BJ (cell line): ENCODE measurements at regions not wholly inside any gene's neighbourhood (a gene's known extent, or its start where the extent isn't known, plus 50 kb on each side); places are given as distances from the start of the nearest gene placed in this dataset.

Experiments used
- CTCF ChIA-PET: fragments of 350-600 bp; formaldehyde crosslinking; extraction: SDS; loops from one replicate; lab custom pipeline; 2021; ENCODE audit warnings: antibody characterized with exemption, inconsistent platforms; lab: Yijun Ruan, JAX
- POLR2A ChIA-PET: fragments of 300-600 bp; sonication (Branson Sonifier 250); formaldehyde crosslinking; extraction: SDS; loops from one replicate; lab custom pipeline; 2021; ENCODE audit warnings: antibody characterized with exemption; lab: Charles Lee
- DNase-seq: peaks from one replicate; pipeline ENCODE4 v3.0.0-alpha.2; 2011; ENCODE audit warnings: low read depth
- H3K27me3 ChIP-seq: 2 replicates; pipeline ENCODE4 v1.6.0; 2011; ENCODE audit warnings: low read length; ENCODE audit not compliant: control insufficient read depth, insufficient read depth
- H3K36me3 ChIP-seq: 2 replicates; pipeline ENCODE4 v1.5.1; 2011; ENCODE audit warnings: low read length; ENCODE audit not compliant: control insufficient read depth, insufficient read depth
- H3K4me3 ChIP-seq: 2 replicates; pipeline ENCODE4 v1.5.1; 2011; ENCODE audit warnings: low read depth, mild to moderate bottlenecking, control low read depth, low read length
- TF ChIP-seq, protein P1 (sequence below): IDR thresholded peaks from 2 replicates; pipeline ENCODE4 v1.5.1; 2011; ENCODE audit warnings: low read depth, mild to moderate bottlenecking, control low read depth, inconsistent platforms, low read length, moderate library complexity; ENCODE audit not compliant: insufficient read depth

DNA sequence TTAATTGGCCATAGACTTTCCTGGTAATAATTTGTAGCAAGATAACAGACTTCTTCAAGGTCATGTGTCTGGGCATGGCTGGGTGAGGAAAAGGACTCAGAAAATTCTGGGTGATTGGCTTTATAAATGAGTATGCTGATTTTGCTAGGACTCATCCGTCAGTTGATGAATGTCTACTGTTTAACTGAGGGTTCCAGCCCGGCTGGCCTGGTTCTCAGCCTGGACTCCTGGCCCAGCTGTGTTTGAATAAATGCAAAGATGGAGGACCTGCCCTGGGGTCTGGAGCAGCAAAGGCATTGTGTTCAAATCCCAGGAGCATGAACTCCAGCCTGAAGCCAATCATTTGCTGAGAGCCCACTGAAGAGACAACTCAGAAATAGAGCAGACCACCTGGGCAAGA is 323.2 kb downstream of the LRFN2 start:
- TF ChIP-seq, protein P1, sequence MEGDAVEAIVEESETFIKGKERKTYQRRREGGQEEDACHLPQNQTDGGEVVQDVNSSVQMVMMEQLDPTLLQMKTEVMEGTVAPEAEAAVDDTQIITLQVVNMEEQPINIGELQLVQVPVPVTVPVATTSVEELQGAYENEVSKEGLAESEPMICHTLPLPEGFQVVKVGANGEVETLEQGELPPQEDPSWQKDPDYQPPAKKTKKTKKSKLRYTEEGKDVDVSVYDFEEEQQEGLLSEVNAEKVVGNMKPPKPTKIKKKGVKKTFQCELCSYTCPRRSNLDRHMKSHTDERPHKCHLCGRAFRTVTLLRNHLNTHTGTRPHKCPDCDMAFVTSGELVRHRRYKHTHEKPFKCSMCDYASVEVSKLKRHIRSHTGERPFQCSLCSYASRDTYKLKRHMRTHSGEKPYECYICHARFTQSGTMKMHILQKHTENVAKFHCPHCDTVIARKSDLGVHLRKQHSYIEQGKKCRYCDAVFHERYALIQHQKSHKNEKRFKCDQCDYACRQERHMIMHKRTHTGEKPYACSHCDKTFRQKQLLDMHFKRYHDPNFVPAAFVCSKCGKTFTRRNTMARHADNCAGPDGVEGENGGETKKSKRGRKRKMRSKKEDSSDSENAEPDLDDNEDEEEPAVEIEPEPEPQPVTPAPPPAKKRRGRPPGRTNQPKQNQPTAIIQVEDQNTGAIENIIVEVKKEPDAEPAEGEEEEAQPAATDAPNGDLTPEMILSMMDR = no peak
- CTCF ChIA-PET = no interaction called here
- H3K4me3 ChIP-seq = no peak overlapping the region
- POLR2A ChIA-PET = no interaction called here
- no peaks in the 10 kb centered on the region for H3K36me3 ChIP-seq
- H3K27me3 ChIP-seq = no peaks in the 10 kb centered on the region
- no peak for DNase-seq

DNA sequence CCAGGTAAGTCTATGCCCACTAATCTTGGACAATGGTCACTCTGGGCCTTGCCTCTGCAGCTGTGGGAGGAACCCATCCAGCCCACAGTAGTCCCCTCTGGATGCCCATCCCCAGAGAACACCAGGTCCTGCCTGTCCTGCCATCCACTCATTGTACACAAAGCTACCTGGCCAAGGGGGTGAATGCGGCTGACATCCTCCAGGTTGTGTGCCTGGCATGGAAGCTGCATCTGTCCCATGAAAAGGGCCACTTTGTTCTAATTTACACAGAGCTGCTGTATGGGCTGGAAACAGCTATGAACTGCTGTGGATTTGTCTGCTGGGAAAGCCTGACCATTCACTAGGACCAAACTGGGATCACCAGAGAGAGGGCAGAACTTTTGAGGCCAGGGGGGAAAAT is 324.8 kb downstream of the LRFN2 start:
- POLR2A ChIA-PET = no interaction called here
- H3K4me3 ChIP-seq = no peak overlapping the region
- CTCF ChIA-PET = no interaction called here
- no peak for DNase-seq
- H3K27me3 ChIP-seq = no peaks in the 10 kb centered on the region
- TF ChIP-seq, protein P1 = no peak
- no peaks in the 10 kb centered on the region for H3K36me3 ChIP-seq

DNA sequence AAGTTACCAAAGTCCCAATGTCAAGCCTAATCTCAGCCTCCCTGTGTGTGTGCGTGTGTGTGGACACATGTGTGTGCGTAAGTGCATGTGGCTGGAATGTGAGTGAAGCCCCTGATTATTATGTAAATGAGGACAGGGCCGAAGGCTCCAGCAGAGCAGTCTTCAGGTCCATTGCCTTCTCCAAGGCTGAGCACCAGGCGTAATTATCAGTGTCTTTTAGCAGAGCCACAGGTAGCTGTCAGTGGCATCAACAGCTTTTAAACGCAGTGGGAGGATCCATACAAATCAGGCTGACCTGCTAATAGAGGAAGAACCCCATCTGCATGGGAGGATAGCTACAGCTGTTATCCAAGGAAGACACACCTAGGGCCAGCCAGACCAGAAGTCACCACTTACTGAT is 324.3 kb upstream of the MOCS1 start:
- Histone ChIP-seq H3K27me3 (no peaks in the 10 kb centered on the region), H3K36me3 (no peaks in the 10 kb centered on the region), H3K4me3 (no peak overlapping the region)
- TF ChIP-seq, protein P1 = no peak
- DNase-seq = no peak
- ChIA-PET POLR2A (no interaction called here), CTCF (no interaction called here)

DNA sequence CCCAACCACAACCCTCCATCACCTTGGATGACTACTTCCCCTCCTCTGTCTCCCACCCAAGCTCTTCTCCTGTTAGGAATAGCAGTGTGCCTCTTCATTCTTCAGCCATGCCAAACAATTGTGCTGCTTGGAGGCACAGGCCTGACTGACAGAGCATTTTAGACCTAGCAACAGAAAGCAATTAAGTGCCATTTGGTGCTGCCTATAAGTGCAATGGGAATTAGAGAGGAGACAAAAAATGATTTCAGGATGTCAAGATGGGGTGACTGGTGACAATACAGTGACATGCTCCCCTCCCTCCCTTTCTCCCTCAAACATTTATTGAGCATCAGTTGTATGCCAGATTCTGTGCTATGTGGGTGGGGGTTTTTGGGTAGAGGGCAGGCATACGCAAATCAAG is 322.6 kb upstream of the MOCS1 start:
- ChIA-PET POLR2A (interaction anchor here (0.5 kb wide), 1 partner anchor 268 kb away, joined by 3 read pairs; no protein-coding TSS in a partner anchor), CTCF (no interaction called here)
- Histone ChIP-seq H3K27me3 (no peaks in the 10 kb centered on the region), H3K36me3 (no peaks in the 10 kb centered on the region), H3K4me3 (no peak overlapping the region)
- DNase-seq = no peak
- TF ChIP-seq, protein P1 = no peak

DNA sequence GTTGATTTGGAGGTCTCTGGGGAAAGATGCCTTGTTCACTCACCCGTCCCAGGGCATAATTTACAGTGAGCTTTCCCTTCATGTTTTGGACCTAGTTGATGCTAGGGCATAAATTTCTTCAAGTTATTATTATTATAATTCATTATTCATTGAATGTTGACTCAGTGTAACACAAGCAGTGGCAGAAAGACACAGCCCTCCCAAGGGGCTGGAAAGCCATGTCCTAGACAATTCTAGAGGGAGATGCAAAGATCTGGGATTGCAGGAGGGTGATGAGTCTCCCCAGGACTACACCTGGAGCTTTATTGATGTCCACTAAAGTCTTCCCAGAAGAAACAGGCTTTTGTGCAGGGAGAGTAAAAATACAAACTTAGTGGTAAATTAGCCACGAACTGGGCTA is 322.0 kb upstream of the MOCS1 start:
- TF ChIP-seq, protein P1 = no peak
- Histone ChIP-seq H3K36me3 (no peaks in the 10 kb centered on the region), H3K4me3 (no peak overlapping the region), H3K27me3 (no peaks in the 10 kb centered on the region)
- no peak for DNase-seq
- CTCF ChIA-PET = no interaction called here
- POLR2A ChIA-PET = no interaction called here
